GM12878 (cell line): ENCODE measurements at regions not wholly inside any gene's neighbourhood (a gene's known extent, or its start where the extent isn't known, plus 50 kb on each side); places are given as distances from the start of the nearest gene placed in this dataset.

Source experiments
- CBFB ChIP-seq: IDR thresholded peaks from 2 replicates; pipeline ENCODE4 v1.6.1; 2016; ENCODE audit warnings: antibody characterized with exemption, low read depth
- CHD4 ChIP-seq: fragments of 200-600 bp; sonication (generic); IDR thresholded peaks from 2 replicates; pipeline ENCODE4 v1.6.1; 2016; ENCODE audit warnings: mild to moderate bottlenecking
- CREM ChIP-seq: IDR thresholded peaks from 2 replicates; pipeline ENCODE4 v1.6.1; 2014; ENCODE audit warnings: antibody characterized with exemption, low read depth
- EZH2 ChIP-seq: IDR thresholded peaks from 2 replicates; pipeline ENCODE4 v1.6.1; 2012; ENCODE audit warnings: low read depth, mild to moderate bottlenecking, control low read depth, inconsistent platforms, low read length, borderline replicate concordance; ENCODE audit not compliant: control insufficient read depth
- NFIC ChIP-seq: IDR thresholded peaks from 2 replicates; pipeline ENCODE4 v1.6.1; 2012; ENCODE audit warnings: low read depth, mild to moderate bottlenecking, inconsistent platforms, low read length, moderate library complexity
- POLR2A ChIP-seq: IDR thresholded peaks from 2 replicates; pipeline ENCODE4 v1.6.1; 2011; ENCODE audit warnings: low read depth, mild to moderate bottlenecking, low read length
- SP1 ChIP-seq: IDR thresholded peaks from one replicate; pipeline ENCODE4 v1.6.1; 2011; ENCODE audit warnings: low read depth, low read length
- SREBF1 ChIP-seq: IDR thresholded peaks from 2 replicates; pipeline ENCODE4 v1.6.1; 2012; ENCODE audit warnings: mild to moderate bottlenecking, low read length
- TAF1 ChIP-seq: IDR thresholded peaks from 2 replicates; pipeline ENCODE4 v1.6.1; 2011; ENCODE audit warnings: mild to moderate bottlenecking, low read depth, low read length, borderline replicate concordance
- TCF12 ChIP-seq: IDR thresholded peaks from 2 replicates; pipeline ENCODE4 v1.6.1; 2011; ENCODE audit warnings: low read depth, mild to moderate bottlenecking, low read length
- YY1 ChIP-seq: IDR thresholded peaks from 2 replicates; pipeline ENCODE4 v1.6.1; 2011; ENCODE audit warnings: low read depth, mild to moderate bottlenecking, low read length
- TF ChIP-seq, protein P1 (sequence below), 3 experiments: IDR thresholded peaks in 2 of 3; conservative IDR thresholded peaks in 1 of 3; 2 replicates each; pipeline ENCODE4 v1.5.1; 2011; ENCODE audit warnings: low read depth in 3 of 3, low read length in 3 of 3, mild to moderate bottlenecking in 3 of 3, control low read depth in 2 of 3, moderate library complexity in 2 of 3, inconsistent platforms in 1 of 3, mixed read lengths in 1 of 3; ENCODE audit not compliant: control insufficient read depth in 2 of 3, insufficient read depth in 1 of 3; ENCODE audit errors: extremely low read depth in 1 of 3
- TF ChIP-seq, protein P2 (sequence below): IDR thresholded peaks from 2 replicates; pipeline ENCODE4 v1.6.1; 2011; ENCODE audit warnings: mild to moderate bottlenecking, low read depth, low read length, moderate library complexity; ENCODE audit not compliant: insufficient replicate concordance
- TF ChIP-seq, protein P3 (sequence below): IDR thresholded peaks from 2 replicates; pipeline ENCODE4 v1.6.1; 2012; ENCODE audit warnings: low read depth, low read length, improper control_type of control experiment

DNA sequence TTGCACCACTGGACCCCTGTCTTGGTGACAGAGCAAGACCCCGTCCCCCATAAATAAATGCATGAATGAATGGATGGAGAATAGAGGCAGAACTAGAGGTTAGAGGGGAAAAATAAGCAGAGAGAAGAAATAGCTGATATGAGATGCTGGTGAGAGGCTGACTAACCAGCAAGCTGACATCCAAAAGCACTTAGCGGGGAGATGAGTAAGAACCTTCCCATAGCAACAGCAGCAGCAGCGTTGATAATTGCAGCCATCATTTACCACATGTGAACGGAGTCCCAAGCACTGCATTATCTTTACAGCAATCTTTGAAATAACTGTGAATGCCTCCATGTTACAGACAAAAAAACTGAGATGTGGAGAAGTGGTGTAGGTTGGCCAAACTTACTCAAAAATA lies 777.3 kb upstream of the EEF2KMT start:
- TF ChIP-seq TAF1 = no peak
- TF ChIP-seq, protein P1, sequence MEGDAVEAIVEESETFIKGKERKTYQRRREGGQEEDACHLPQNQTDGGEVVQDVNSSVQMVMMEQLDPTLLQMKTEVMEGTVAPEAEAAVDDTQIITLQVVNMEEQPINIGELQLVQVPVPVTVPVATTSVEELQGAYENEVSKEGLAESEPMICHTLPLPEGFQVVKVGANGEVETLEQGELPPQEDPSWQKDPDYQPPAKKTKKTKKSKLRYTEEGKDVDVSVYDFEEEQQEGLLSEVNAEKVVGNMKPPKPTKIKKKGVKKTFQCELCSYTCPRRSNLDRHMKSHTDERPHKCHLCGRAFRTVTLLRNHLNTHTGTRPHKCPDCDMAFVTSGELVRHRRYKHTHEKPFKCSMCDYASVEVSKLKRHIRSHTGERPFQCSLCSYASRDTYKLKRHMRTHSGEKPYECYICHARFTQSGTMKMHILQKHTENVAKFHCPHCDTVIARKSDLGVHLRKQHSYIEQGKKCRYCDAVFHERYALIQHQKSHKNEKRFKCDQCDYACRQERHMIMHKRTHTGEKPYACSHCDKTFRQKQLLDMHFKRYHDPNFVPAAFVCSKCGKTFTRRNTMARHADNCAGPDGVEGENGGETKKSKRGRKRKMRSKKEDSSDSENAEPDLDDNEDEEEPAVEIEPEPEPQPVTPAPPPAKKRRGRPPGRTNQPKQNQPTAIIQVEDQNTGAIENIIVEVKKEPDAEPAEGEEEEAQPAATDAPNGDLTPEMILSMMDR (IDR thresholded peaks at IDR 0.05 in 2 of 3, conservative IDR thresholded peaks at IDR 0.05 in 1 of 3; ENCODE audit: control insufficient read depth in 2 of 3, extremely low read depth in 1 of 3, insufficient read depth in 1 of 3, low read depth in 3 of 3, low read length in 3 of 3) = no peak
- TF ChIP-seq SREBF1 = no peak
- TF ChIP-seq CHD4 = no peak
- no peak for TF ChIP-seq TCF12
- no peak for TF ChIP-seq POLR2A
- no peak for TF ChIP-seq CREM
- no peak for TF ChIP-seq NFIC
- no peak for TF ChIP-seq YY1
- no peak for TF ChIP-seq CBFB
- TF ChIP-seq, protein P2, sequence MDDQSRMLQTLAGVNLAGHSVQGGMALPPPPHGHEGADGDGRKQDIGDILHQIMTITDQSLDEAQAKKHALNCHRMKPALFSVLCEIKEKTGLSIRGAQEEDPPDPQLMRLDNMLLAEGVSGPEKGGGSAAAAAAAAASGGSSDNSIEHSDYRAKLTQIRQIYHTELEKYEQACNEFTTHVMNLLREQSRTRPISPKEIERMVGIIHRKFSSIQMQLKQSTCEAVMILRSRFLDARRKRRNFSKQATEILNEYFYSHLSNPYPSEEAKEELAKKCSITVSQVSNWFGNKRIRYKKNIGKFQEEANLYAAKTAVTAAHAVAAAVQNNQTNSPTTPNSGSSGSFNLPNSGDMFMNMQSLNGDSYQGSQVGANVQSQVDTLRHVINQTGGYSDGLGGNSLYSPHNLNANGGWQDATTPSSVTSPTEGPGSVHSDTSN = no peak
- TF ChIP-seq, protein P3, sequence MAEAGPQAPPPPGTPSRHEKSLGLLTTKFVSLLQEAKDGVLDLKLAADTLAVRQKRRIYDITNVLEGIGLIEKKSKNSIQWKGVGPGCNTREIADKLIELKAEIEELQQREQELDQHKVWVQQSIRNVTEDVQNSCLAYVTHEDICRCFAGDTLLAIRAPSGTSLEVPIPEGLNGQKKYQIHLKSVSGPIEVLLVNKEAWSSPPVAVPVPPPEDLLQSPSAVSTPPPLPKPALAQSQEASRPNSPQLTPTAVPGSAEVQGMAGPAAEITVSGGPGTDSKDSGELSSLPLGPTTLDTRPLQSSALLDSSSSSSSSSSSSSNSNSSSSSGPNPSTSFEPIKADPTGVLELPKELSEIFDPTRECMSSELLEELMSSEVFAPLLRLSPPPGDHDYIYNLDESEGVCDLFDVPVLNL = no peak
- no peak for TF ChIP-seq SP1
- no peak for TF ChIP-seq EZH2
